ENCODE measurements at regions not wholly inside any gene's neighbourhood (a gene's known extent, or its start where the extent isn't known, plus 50 kb on each side); places are given as distances from the start of the nearest gene placed in this dataset.
"Not testable (repeated sequence)": the region's sequence is repeated elsewhere in the genome, so short reads cannot be mapped to it uniquely, and the experiment has no call there.

GRCh38 chr1:43039228-43040055 is 80.8 kb upstream of the SLC2A1 start:
- peak; percentile 42 for DNase-seq

GRCh38 chr1:43038232-43038935 is 79.7 kb upstream of the SLC2A1 start:
- peak; percentile 8 for DNase-seq

GRCh38 chr1:43037466-43037865 is 78.8 kb upstream of the SLC2A1 start:
- no peak for DNase-seq

GRCh38 chr1:43036932-43037331 is 78.3 kb upstream of the SLC2A1 start:
- DNase-seq: no peak

- DNase-seq: no peak
These were observed 77.4 kb upstream of the SLC2A1 start for GRCh38 chr1:43035821-43036741.

- DNase-seq: no peak
These were observed 76.1 kb upstream of the SLC2A1 start for GRCh38 chr1:43034778-43035177.

GRCh38 chr1:43034195-43034658 is 75.6 kb upstream of the SLC2A1 start:
- DNase-seq: no peak

GRCh38 chr1:43031316-43032203 is 72.9 kb upstream of the SLC2A1 start:
- DNase-seq: no peak

- DNase-seq: no peak
These were observed 66.2 kb upstream of the SLC2A1 start for GRCh38 chr1:43024905-43025304.

GRCh38 chr1:43021547-43022474 is 63.1 kb upstream of the SLC2A1 start:
- DNase-seq: no peak

GRCh38 chr1:43019226-43019625 is 60.6 kb upstream of the SLC2A1 start:
- no peak for DNase-seq

GRCh38 chr1:43018121-43018520 is 59.5 kb upstream of the SLC2A1 start:
- no peak for DNase-seq

- no peak for DNase-seq
These were observed 56.6 kb upstream of the SLC2A1 start for GRCh38 chr1:43015269-43015668.

- not testable (repeated sequence) for DNase-seq
These were observed 55.9 kb upstream of the SLC2A1 start for GRCh38 chr1:43014579-43014978.

- DNase-seq: no peak
These were observed 52.4 kb upstream of the SLC2A1 start for GRCh38 chr1:43011020-43011419.

GRCh38 chr1:43009274-43009673 is 50.6 kb upstream of the SLC2A1 start:
- DNase-seq: peak; percentile 4

GRCh38 chr1:43008115-43009060 is 49.7 kb upstream of the SLC2A1 start:
- DNase-seq: no peak
